Sigmoid colon (tissue), 4 donors: ENCODE measurements at regions not wholly inside any gene's neighbourhood (a gene's known extent, or its start where the extent isn't known, plus 50 kb on each side); places are given as distances from the start of the nearest gene placed in this dataset.

ENCODE experiments used
- CTCF ChIP-seq, 4 experiments: fragments of 450-650 bp in 3 of 4; fragments of 200-600 bp in 1 of 4; IDR thresholded peaks; one replicate each; pipeline ENCODE4 v1.5.1; 2016 to 2019; ENCODE audit warnings: antibody characterized with exemption in 4 of 4, mild to moderate bottlenecking in 3 of 4, moderate library complexity in 2 of 4
- POLR2A ChIP-seq, 2 donors: fragments of 450-650 bp; IDR thresholded peaks; one replicate each; pipeline ENCODE4 v1.6.1; 2016; ENCODE audit warnings: antibody characterized with exemption in 2 of 2, mild to moderate bottlenecking in 2 of 2, moderate library complexity in 2 of 2
- POLR2AphosphoS5 ChIP-seq, 4 donors: sonication (generic); formaldehyde crosslinking; IDR thresholded peaks; one replicate each; pipeline ENCODE4 v1.6.1; 2017; ENCODE audit warnings: antibody characterized with exemption in 4 of 4

GRCh38 chr9:102796244-102796643 is 198.9 kb upstream of the CYLC2 start:
- TF ChIP-seq POLR2A (IDR thresholded peaks at IDR 0.05) (no peak), CTCF (IDR thresholded peaks at IDR 0.05) (no peak), POLR2AphosphoS5 (IDR thresholded peaks at IDR 0.05) (no peak)
